ENCODE measurements at regions not wholly inside any gene's neighbourhood (a gene's known extent, or its start where the extent isn't known, plus 50 kb on each side); places are given as distances from the start of the nearest gene placed in this dataset.

DNA sequence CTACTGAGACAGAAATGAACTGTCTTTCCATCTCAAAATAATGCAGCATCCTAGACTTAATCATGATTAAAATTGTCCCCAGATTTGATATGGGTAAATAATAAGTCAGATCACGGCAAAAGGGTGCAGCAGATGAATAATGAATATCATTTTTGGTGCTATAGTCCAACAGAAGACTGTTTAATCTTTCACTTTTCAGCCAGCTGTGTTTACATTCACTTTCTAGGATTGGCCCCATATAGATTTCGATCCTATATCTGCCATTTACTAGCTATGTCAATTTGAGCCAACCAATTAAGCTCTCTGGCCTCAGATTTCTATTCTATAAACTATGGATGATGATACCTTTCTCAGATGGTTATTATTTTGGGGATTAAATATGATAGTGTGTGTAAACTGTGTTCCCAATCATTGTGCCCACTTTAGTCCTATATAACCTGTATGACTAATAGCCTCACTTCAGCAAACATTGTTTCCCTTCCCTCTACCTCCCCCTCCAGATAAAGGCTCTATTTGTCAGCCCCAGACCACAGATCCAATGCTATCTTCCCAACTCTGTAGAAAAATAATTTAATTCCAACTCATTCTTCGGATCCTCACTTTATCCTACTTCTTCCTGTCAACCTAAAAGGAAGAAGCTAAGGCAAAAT lies 53.6 kb upstream of the NT5E start:
- DNase-seq (ENCODE audit: extremely low spot score), result no peak
- ChIA-PET POLR2A (no interaction called here), CTCF (interaction anchor here (0.8 to 1.4 kb wide), 3 partner anchors 14 to 86 kb away, joined by 4 read pairs; no protein-coding TSS in a partner anchor)
- TF ChIP-seq, protein P1, sequence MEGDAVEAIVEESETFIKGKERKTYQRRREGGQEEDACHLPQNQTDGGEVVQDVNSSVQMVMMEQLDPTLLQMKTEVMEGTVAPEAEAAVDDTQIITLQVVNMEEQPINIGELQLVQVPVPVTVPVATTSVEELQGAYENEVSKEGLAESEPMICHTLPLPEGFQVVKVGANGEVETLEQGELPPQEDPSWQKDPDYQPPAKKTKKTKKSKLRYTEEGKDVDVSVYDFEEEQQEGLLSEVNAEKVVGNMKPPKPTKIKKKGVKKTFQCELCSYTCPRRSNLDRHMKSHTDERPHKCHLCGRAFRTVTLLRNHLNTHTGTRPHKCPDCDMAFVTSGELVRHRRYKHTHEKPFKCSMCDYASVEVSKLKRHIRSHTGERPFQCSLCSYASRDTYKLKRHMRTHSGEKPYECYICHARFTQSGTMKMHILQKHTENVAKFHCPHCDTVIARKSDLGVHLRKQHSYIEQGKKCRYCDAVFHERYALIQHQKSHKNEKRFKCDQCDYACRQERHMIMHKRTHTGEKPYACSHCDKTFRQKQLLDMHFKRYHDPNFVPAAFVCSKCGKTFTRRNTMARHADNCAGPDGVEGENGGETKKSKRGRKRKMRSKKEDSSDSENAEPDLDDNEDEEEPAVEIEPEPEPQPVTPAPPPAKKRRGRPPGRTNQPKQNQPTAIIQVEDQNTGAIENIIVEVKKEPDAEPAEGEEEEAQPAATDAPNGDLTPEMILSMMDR (IDR thresholded peaks at IDR 0.05; ENCODE audit: control extremely low read depth, extremely low read depth, low read depth, missing control alignments), result no peak

DNA sequence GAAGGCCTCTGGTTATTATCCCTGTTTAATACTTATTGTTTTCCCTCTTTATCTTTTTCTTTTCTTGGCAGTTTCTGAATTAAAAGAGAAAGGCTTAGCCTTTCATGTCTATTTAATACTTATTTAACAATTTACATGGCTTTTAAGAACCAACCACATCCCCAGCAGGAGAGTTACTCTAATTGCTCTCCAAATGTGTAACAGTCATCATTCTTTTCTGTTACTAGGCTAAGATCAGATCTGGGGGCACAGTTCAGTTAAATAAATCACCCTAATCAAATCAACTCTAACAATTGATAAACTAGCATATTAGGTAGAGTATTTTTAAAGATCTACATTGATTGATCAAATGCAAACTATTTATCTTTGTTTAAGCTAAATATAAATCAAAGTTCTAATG lies 54.1 kb upstream of the NT5E start:
- TF ChIP-seq, protein P1 (IDR thresholded peaks at IDR 0.05; ENCODE audit: control extremely low read depth, extremely low read depth, low read depth, missing control alignments), result no peak
- DNase-seq (ENCODE audit: extremely low spot score), result no peak
- ChIA-PET POLR2A (no interaction called here), CTCF (interaction anchor here (0.8 to 1.4 kb wide), 3 partner anchors 13 to 87 kb away, joined by 4 read pairs; no protein-coding TSS in a partner anchor)

DNA sequence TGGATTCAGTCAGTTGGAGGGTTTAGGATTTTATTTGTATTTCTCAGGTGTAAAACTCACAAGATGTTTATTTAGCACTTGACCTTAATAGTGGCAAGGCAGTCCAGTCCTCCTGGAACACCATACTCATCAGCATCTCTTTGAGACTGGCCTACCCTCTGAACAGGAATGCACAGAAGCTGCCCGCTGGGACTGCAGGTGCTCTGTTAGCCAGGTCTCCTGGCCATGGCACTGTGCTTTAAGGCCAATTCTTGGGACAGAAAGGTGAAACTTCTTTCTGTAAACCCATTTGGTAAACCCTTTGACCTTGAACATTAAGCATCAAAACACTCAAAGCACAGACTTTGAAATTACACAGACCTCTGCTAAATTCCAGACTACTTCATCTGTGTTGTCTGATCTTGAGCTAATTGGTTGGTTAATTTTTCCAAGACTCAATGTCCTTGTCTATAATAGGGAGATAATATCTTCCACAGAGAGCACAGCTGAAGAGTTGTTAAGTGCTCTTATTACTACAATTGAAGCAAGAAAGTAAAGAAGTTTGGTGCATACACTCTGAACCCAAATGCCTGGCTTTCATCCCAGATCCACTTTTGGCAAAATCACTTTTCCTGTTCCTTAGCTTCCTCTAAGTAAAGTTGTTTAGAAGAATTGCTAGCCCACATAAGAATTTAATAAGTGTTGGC lies 54.9 kb upstream of the NT5E start:
- TF ChIP-seq, protein P1 (IDR thresholded peaks at IDR 0.05; ENCODE audit: control extremely low read depth, extremely low read depth, low read depth, missing control alignments), result no peak
- DNase-seq (ENCODE audit: extremely low spot score), result no peak
- CTCF ChIA-PET, result no interaction called here
- POLR2A ChIA-PET, result no interaction called here

DNA sequence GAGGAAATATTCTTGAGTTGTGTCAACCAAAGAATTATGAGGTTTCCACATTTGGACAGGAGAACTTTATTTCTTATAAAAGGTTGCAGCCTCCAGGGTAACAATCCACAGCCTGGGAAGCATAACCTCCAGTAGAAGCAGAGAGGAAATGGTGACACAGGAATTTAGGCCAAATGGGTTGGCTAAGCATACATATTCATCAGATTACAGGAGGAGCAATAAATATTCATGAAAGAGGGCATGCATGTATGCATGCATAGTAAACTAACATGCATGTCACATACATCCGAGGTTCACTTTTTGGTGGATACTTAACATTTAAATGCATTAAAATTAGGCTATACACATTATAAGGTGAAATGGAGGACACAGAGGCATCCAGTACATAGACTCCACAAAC lies 55.7 kb upstream of the NT5E start:
- POLR2A ChIA-PET, result no interaction called here
- DNase-seq (ENCODE audit: extremely low spot score), result no peak
- CTCF ChIA-PET, result no interaction called here
- TF ChIP-seq, protein P1 (IDR thresholded peaks at IDR 0.05; ENCODE audit: control extremely low read depth, extremely low read depth, low read depth, missing control alignments), result no peak

DNA sequence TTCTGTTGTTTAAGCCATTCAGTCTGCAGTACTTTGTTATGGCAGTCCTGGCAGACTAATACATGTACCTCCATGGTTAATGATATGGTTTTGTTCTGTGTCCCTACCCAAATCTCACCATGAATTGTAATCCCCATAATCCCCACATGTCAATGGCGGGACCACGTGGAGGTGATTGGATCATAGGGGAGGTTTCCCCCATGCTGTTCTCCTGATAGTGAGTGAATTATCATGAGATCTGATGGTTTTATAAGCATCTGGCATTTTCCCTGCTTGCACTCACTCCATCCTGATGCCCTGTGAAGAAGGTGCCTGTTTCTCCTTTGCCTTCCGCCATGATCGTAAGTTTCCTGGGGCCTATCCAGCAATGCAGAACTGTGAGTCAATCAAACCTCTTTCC lies 57.5 kb upstream of the NT5E start:
- POLR2A ChIA-PET, result no interaction called here
- no peak for DNase-seq (ENCODE audit: extremely low spot score)
- CTCF ChIA-PET, result no interaction called here
- TF ChIP-seq, protein P1 (IDR thresholded peaks at IDR 0.05; ENCODE audit: control extremely low read depth, extremely low read depth, low read depth, missing control alignments), result no peak

DNA sequence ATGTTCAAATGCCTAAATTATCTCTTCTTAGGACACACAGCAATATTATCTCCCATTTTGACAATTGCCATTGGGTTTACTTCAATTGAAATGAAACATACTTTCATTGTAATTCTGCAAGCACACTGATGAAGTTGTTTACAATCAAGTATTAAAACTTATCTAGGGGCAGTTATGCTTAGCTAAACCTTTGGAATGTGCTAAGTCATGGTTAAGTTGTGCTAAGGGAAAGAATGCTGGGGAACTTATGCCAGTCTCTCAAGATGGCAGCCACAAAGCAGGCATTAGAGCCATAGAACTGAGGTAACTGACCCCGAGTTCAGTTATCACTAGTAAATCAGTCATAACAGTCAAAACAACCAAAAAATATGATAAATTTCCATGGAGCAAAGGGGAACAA lies 59.1 kb upstream of the NT5E start:
- POLR2A ChIA-PET, result no interaction called here
- CTCF ChIA-PET, result interaction anchor here (0.9 to 1.3 kb wide), 3 partner anchors 13 to 28 kb away, joined by 3 read pairs; no protein-coding TSS in a partner anchor
- TF ChIP-seq, protein P1 (IDR thresholded peaks at IDR 0.05; ENCODE audit: control extremely low read depth, extremely low read depth, low read depth, missing control alignments), result no peak
- no peak for DNase-seq (ENCODE audit: extremely low spot score)

All from GM10248 (cell line).